ENCODE measurements at regions not wholly inside any gene's neighbourhood (a gene's known extent, or its start where the extent isn't known, plus 50 kb on each side); places are given as distances from the start of the nearest gene placed in this dataset.

DNA sequence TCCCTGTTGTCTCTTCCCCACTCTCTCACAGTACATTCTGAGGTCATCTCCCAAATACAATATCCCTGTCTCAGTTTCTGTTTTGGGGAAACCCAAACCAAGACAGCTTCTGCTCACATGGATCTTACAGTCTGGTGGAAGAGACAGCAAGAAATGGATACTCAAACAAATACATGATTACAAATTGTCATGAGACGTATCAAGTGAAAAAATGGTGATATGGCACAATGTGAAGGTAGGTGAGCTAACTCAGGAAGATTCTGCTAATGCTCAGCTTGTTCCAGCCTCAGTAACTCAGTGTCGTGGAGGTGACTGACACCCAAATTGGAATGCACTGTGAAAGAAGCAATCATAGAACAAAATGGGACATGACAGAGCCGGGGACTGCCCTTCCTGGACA is 68.3 kb downstream of the CHST1 start:
- DNase-seq (ENCODE audit: low read depth), result no peak

DNA sequence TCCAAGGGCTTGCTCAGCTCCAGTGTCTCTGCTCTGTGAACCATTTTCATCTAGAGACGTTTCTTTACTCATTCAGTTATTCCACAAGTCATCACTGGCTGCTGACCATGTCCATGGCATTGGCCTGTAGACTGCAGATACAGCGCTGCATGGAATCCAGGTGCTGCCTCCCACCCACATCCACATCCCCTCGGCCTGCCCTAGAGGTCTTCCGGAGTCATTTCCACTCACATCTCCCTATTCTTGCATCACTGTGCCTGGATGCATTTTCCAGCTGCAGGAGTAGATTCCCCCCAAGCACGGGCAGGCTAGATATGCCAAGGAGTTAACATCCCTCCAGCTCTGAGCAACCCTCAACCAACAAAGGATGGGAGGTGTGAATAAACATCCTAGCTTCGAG is 68.9 kb downstream of the CHST1 start:
- no peak for DNase-seq (ENCODE audit: low read depth)

DNA sequence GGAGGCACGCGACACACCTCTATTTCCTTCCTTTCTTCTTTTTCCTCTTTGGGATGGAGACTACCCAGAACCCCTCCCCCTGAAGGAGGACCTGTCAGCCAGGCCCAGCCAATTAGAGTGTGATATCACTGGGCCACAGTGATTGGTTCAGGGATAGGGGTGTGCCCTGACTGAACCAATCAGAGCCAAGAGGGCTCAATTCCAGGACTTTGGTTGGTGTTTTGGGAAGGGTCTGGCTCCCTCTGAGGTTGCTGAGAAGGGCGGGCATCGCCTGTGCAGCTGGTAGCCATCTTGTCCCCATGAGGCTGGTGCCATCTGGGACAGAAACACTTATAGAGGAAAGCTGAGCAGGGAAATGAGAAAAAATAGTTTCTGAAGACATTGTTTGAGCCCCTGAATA is 71.4 kb downstream of the CHST1 start:
- no peak for DNase-seq (ENCODE audit: low read depth)

DNA sequence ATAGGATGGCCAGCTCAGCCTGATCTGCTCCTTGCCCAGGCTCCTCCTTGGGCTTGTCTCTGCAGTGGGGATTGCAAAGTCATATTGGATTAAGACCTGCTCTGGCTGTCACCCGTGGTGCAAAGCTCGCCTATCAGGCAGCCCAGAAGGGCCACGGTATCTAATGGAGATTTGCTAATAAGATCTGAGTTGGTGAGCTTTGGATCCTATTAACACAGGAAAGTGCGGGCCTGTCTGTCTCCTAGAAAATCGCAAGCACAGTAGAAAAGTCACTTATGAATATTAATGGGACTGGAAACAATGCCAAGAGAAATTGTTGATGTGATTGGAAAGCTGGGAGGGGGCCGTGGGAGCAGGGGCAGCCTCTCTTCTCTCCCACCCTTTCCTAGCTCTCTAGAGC is 72.8 kb downstream of the CHST1 start:
- DNase-seq (ENCODE audit: low read depth), result no peak

DNA sequence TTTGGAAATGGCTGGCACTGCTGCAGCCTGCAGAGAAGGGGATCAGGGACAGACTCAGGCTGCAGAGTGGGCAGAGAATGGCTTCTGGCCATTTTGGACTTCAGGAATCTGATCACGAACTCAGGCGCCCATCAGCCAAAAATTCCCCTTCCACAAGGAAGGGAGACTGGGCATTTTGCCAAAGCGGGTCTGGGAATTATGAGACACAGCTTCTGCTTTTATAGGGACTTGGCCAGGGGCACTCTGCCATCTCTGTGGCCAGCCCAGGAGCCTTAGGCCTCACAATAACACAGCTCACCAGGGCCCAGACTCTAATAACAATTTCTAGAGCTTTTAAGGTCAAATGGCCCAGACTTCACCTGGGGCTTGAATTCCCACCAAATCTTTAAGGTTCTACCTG is 74.7 kb downstream of the CHST1 start:
- DNase-seq (ENCODE audit: low read depth), result no peak

DNA sequence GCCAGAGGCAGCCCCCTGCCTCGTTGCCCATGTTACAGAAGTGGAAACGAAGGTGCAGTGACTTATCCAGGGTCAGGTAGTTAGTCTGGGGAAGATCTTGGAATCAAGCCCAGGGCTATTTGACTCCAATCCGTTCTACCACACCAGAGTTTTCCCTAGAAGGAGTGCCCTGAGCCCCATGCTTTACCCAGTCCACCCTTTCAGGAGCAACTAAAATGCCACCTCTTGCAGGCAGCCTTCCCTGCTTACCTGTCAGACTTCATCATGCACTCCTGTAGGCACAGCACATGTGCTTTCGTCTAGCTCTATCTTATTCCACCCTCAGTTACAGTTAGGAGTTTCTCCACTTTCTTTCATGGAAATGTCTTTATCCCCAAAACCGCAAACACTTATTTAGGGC is 80.2 kb downstream of the CHST1 start:
- no peak for DNase-seq (ENCODE audit: low read depth)

DNA sequence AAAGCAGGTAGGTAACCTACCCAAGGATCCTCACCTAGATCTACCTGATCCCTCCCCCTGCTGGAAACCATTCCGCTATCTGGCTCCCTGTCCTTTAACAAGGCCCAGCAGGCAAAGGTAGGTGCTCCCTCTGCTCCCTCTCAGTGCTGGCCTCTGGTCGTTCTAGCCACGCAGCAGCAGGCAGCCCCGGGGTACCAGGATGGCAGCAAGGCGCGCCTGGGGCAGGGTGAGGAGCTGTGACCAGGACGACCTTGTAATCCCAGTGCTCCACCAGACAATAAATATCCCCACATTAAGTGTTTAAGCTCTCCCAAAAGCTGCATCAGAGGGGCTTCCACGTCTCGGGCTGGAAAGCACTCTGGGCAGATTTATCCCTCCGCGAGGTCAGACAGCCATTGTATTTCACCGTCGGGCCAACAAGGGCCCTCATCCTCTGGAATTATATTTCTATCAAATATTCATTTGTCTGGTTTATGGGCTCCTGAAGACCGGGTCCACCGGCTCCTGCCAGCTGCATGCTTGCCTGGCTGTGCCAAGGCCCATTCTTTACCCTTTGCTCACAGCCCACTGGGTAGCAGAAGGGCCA is 81.3 kb downstream of the CHST1 start:
- DNase-seq (ENCODE audit: low read depth), result no peak

DNA sequence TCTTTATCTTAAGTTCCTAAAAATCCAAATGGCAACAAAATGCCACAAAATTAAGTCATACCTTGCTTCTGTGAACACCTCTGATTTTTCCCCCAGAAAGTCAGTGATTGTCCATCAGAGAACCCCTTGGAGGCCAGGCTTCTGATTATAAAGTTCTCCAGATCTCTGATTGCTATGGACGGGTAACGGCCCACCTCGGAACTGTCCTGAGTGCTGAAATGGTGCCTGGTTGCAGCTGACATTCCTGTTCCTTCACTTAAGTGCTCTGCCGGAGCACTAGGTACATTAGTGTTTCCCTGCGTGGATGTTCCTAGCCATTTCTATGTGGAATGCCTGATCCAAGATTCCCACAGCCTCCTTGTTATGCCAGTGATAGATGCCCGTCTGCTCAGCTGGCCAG is 85.0 kb downstream of the CHST1 start:
- no peak for DNase-seq (ENCODE audit: low read depth)

DNA sequence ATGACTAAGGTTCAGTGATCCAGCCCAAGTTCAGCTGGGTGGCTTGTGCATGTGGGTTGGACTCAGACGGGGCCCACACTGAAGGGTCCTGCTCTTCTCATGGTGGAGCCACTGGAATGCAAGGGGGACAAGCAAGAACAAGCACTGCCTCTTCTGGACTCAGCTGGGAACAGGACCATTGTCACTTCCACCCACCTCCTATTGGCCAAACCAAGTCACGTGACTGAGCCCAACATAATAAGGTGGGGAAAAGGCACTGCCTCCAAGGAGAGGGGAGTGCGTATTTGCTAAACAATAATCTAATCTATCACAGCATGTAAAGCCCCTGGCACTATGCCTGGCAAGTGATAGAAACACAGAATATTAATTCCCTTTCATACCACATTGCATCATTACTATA is 87.1 kb downstream of the CHST1 start:
- no peak for DNase-seq (ENCODE audit: low read depth)

DNA sequence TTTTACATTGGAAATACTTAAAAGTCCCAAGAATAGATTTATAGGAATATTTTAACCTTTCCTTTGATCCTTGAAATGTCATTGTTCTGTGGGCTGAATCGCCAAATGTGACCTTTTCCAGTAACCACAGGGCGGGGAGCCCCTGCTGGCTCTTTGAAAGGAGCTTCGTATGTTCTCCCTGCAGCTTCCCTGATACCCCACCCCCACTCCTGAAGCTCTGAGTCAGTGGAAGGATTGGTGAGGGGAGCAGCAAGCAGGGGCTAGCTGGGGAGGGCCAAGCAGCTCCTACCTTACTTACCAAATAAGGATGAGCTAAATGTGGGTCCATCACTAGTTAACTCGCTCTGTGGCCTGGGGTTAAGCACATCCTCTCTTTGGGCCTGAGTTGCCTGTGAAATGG is 87.7 kb downstream of the CHST1 start:
- DNase-seq (ENCODE audit: low read depth), result no peak

DNA sequence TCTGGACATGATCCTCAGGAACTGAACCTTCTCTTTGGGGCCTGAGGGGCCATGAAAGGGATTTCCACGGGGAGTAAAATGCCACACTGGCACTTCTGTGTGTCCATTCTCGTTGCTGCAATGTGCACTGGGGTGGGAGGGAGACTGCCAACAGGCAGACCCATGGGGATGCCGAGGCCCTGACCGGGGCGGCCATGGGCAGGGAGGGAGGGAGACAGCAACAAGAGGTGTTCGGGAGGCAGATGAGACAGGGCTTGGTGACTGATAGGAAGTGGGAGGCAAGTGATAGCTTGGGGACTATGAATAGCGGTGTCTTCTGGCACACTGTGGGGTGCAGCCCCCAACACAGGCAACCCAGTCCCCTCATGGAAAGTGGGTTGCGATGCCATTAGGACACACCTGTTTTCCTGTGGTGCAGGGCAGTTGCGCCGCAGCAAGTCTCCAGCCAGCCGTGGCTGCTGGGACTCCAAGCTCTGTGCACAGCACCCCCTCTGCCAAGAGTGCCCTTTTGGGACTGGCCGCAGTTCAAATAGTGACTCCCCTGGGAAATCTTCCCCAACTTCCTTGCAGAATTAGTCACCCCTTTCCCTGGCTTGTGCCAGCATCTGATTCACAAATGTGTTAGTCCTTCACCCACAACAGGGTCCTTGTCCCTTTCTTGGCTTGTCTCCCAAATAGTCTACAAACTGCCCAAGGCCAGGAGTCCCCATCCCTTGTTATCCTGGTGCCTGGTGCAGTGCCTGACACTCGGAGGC is 88.8 kb downstream of the CHST1 start:
- DNase-seq (ENCODE audit: low read depth), result no peak

DNA sequence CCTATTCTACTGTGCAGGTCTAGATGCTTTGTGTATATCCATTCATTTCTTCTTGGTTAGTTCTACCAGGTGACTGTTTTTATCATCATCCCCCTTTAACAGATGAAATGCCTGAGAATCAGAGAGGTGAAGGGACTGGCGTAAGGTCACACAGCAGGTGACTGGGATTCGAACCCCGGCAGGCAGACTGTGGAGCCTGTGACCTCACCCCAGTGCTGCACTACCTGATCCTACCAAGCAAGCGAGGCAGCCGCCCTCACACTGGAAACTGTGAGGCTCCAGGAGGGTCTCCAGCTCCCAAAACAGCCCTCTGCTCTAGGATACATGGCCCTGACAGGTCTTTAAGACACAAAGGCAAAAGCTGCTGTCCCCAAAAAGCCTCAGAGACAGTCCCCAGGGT is 91.7 kb downstream of the CHST1 start:
- no peak for DNase-seq (ENCODE audit: low read depth)

DNA sequence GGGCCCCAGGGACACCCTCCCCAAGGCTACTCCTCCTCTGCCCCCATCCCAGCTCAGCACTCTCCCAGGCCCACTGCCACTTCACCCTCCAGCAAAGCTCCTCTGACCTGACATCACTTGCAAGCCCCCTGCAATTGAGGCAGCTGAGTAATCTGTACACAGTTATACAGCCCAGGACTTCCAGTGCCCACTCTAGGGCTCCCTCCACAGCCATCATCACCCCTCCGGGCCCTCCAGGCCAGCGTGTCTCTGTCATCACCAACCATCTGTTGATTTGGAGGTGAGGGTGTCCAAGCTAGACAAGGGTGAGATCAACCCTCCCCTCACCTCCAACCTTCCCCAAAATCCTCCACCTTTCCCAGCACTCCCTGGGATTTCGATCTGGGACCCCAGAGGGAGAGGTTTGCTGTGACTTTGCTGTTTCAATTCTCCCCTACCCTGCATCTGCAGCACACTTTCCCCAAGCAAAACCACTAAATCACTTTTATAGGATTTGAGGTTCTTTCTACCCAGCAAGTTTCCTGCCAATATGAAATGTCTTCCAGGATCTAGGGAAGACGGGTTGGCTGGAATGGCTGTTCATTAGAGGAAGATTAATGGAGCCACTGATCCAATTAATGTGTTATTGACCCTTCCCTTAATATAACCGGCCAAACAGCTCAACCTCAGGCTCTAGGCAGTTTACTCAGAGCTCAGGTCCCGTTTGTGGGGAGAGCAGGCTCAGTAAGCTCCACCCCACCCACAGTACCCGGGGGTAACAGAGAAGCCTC is 92.9 kb downstream of the CHST1 start:
- DNase-seq (ENCODE audit: low read depth), result no peak

DNA sequence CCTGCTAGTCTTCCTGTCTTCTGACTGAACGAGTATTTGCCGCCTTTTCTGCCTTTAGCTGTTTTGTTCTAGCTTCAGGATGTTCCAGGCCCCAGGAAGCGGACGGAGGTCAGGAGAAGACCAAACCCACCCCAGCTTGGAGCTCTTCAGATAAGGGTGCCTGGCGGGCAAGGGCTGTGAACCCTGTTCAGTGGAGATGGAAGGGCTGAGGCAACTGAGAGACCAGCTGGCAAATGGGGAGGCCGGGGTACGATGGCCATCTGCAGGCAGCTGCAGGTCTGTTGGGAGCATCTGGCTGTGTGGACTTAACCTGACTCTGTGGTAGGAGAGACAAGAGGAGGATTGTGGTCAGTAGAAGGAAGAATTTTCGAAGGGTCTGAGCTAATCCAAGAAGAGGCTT is 95.6 kb downstream of the CHST1 start:
- DNase-seq (ENCODE audit: low read depth), result no peak

DNA sequence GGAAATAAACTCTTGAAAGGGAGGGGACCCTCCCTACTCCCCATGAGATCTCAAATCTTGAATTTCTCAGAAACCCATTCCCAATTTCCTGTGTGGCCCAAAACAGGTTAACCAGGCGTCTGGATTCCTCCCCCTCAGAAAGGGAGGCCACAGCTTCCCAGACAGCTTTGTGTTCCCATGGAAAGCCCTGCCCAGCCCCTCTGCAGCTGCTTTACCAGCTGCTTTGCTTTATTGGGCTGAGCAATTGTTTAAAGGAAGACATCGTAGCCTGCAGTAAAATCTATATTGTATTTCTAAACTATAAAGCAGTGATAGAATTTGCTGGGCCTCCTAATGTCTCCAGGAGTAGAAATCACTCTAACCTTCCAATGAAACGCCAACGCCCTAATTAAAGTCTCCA is 97.4 kb downstream of the CHST1 start:
- no peak for DNase-seq (ENCODE audit: low read depth)

DNA sequence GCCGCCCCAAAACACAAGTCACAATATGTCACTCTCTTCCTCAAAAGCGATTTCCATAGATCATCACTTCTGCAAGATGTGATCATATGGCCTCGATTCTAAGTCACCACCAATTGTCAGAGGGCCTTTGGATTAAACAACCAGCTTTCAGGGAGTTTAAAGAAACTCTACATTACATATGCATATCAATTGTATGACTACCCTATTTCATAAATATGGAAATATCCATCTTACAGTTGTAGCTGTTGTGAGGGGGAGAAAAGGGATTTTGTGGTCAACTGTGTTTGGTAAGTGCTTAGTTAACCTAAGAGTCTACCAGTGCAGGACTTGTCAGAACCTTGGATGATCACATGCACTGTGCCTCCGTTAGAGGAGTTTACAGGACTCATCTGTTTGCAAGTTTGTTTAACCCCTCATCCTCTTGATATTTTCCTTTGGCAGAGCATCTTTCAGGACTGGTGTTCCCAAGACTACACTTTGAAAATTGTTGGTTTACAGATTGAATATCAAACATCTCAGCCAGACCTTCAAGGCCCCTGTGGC is 99.9 kb downstream of the CHST1 start:
- no peak for DNase-seq (ENCODE audit: low read depth)

DNA sequence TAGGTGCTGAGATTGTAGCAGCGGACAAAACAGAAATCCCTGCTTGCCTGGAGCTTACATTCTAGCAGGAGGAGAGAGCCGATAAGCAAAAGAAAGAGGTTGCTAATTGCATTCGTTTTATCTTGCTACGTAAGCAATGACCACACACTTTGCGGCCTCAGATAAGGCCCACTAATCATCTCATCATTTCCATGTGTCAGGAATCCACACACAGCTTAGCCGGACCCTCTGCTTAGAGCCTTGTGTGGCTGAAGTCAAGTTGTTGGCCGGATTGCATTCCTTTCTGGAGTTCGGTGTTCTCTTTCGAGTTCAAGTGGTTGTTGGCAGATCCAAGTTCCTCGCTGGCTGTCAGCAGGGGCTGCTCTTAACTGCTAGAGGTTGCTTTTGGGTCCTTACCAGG is 101.6 kb downstream of the CHST1 start:
- DNase-seq (ENCODE audit: low read depth), result no peak

DNA sequence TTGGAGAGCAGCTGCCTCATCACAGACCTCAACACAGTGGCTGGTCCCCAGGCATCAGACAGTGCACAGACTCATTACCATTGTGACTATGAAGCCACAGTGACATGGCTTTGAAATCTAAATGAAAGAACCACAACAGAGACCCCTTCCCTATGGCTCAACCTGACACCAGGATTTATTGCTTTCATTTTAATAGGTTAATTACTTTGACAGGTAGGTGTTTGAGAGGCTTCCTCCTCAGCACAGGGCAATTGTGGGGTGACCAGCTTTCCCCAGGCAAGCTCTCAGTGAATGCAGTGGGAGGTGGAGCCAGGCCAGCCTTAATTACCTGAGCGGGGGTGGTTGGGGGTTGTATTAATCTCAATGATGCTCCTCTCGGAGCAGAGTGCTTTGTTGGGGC is 102.3 kb downstream of the CHST1 start:
- no peak for DNase-seq (ENCODE audit: low read depth)

DNA sequence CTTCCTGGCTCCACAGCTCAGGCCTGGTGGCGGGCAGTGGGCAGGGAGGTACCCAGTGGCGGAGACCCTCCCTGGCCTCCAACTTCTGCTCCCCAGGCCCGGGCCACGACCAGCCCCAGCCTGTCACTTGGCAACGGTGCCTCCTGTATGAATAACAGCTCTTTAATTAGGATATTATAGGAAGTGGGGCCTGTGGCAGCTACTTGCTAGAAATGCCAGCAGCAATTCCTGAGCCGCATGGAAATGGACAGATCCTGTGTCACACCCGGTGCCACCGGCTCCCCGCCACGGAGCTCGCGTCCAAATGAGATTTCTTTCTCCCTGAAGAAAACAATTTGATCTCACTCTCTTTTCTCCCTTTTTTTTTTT is 104.5 kb downstream of the CHST1 start:
- no peak for DNase-seq (ENCODE audit: low read depth)

DNA sequence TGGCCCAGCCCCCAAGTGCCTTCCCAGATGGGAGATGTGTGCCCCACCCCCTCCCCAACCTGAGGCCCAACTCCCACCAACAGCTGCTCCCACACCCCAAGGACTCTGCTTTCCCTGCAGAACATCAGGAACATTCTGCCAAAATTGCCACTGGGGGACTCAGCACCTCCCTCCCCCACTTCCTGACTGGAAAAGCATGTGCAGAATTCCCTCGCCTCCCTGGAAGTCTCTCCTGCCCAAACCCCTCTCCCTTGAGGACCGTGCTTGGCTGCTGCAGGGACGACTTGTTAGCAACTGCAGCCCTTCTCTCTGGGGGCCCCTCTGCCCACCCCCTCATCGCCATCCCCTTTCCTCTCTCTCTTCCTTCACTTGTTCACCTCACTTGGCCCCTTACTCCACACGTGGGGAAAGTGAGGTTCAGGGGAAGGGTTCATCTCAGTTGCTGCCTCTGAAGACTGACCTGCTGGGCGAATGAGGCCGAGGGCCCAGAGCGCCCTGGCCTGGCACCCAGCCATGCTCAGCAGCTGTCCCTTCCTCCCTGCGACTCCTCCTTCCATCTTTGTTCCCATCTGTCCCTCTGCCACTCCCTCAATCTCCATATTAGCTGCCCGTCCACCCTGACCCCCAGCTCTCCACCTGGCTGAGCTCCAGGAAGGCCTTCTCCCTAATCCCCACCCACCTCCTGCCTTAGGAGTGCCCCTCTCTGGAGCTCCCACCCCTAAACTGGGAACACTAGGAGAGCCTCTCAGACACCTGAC is 105.1 kb downstream of the CHST1 start:
- no peak for DNase-seq (ENCODE audit: low read depth)

DNA sequence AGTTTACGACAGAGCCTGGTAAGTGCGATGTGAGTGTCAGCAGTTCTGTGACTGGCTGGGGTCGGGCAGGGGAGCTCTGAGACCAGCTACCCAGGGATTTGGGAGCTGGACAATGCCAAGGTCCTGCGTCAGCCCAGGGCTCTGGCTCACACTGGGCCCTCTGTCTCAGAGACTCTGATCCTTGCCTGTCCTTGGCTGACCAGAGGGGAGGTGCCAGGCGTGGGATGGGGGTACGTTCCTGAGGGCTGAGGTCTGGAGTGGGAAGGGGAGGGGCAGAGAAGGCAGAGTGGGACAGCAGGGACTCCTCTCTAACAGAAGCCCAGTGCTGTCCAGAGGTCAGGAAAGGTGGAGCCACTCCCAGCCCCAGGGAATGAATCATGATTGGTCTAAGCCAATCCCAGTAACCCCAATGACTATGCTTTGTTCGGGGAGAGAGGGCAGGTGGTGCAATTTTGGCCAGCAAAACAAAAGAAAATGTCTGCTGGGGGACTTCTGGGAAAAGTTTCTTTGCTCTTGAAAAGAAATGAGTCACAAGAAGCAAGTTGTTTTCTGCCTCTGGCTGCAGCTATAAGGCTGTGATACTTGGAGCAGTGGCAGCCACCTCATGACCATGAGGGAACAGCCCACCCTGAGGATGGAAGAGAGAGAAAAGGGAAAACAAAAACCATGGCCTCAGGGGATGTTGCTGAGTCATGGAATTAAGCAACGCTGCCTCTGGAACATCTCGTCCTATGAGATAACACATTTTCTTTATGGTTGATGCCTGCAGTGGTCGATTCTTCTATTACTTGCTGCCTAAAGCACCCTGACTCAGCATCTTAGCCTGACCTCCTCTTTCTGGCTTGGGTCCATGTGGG is 108.3 kb downstream of the CHST1 start:
- no peak for DNase-seq (ENCODE audit: low read depth)

Data from stimulated activated CD8-positive, alpha-beta memory T cell treated with anti-CD3 and anti-CD28 coated beads, Interleukin-7, amount 100 ng/mL, for 24 hours (primary cell).